Motor neuron (in vitro differentiated cells): ENCODE measurements at regions not wholly inside any gene's neighbourhood (a gene's known extent, or its start where the extent isn't known, plus 50 kb on each side); places are given as distances from the start of the nearest gene placed in this dataset.
"Not testable (repeated sequence)": the region's sequence is repeated elsewhere in the genome, so short reads cannot be mapped to it uniquely, and the experiment has no call there.

Experiments
- ATAC-seq, 8 experiments: fragments of 200-7000 bp; cut with Tn5 transposase; replicated peaks in 6 of 8; 2 replicates each; pipeline ENCODE4 v1.8.0; 2021; ENCODE audit warnings: mild to moderate bottlenecking in 8 of 8, moderate library complexity in 8 of 8
- H3K27ac ChIP-seq, 2 donors: fragments of 250-450 bp; sonication (Bioruptor Pico); 2 replicates each; pipeline ENCODE4 v1.9.0; 2021; ENCODE audit warnings: antibody characterized with exemption in 2 of 2, mild to moderate bottlenecking in 2 of 2, moderate library complexity in 1 of 2
- H3K4me1 ChIP-seq, 2 donors: fragments of 250-450 bp; sonication (Bioruptor Pico); replicated peaks in 1 of 2; 2 replicates each; pipeline ENCODE4 v1.6.1; 2021; ENCODE audit warnings: antibody characterized with exemption in 2 of 2, mild to moderate bottlenecking in 2 of 2, moderate library complexity in 1 of 2
- H3K4me3 ChIP-seq, 5 donors: fragments of 250-450 bp; sonication (Bioruptor Pico); 2 replicates each; pipeline ENCODE4 v1.9.0; 2021; ENCODE audit warnings: antibody characterized with exemption in 5 of 5, mild to moderate bottlenecking in 5 of 5, moderate library complexity in 4 of 5
- WGBS, 10 experiments: fragments of 450-650 bp; shearing (Covaris generic); methylation state at CpG; one replicate each; pipeline ENCODE4 v1.0.0; 2022; 5-methylcytosine and 5-hydroxymethylcytosine counted together
- in situ Hi-C, 9 experiments: fragments of 400-800 bp; cut with MboI; loops; one replicate each; pipeline ENCODE4 v1.15.0; 2021; ENCODE audit warnings: low sequenced_read_pairs in 9 of 9, low pct_unique_long_range_greater_than_20kb in 2 of 9; ENCODE audit not compliant: unreplicated experiment in 9 of 9

DNA sequence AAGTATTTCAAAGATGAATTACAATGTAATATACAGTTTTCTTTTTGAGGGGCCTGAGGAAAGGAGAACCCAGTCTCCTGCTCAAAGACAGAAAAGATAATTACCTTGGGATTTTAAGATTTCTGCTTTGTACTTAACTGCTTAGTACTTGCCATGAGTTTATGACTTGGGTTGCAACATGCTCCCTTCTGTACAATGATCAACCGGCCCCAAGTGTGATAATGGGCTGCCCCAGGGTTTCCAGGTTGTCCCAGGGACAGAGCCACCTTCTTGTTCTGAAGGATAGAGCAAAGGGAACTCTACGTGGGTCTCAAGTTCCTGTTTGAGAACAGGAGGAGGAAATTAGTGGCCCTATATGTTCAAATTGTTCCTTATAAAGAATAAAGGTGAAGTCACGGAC, 104.8 kb downstream of the ABHD5 start:
- Histone ChIP-seq H3K27ac (no peak overlapping the region), H3K4me3 (no peak overlapping the region), H3K4me1 (no peaks in the 10 kb centered on the region)
- no peak for ATAC-seq
- 67 to 100% (median 77%) methylated on average over 2 to 3 of the region's 3 CpGs; no CpG with 5 or more reads in 1 of the 10 experiments for WGBS, 10 experiments
- in situ Hi-C loops = no loop called here

DNA sequence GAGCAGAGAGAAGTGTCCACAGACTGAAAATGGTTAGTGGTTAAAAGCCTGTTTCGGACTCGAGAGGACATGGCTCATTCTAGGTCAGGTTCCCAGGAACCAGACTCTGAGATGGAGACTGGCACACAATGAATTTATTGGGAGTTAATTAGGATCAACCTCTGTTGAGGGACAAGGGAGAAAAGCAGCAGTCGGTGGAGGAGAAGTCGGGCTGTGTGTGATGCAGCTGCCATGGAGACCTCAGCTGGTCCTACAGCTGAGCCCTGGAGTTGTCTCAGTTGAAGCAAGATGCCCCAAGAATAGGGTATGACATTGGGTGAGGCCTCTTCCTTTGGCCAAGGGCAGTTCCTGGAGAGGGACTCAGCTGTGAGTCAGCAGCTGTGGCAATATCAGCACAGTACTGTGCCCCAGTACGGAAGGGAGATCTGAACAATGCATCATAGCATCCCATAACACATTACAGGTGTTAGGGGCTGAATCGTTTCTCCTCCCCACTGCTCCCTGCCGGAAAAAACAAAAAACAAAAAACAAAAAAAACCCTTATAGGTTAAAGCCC, 105.4 kb downstream of the ABHD5 start:
- no peak overlapping the region for H3K27ac ChIP-seq
- ATAC-seq = no peak
- no peaks in the 10 kb centered on the region for H3K4me1 ChIP-seq
- 43 to 90% (median 61%) methylated on average over 1 to 7 of the region's 7 CpGs; no CpG with 5 or more reads in 2 of the 10 experiments for WGBS, 10 experiments
- H3K4me3 ChIP-seq = no peak overlapping the region
- in situ Hi-C loops = no loop called here

GRCh38 chr3:43797794-43798193, 107.1 kb downstream of the ABHD5 start:
- Histone ChIP-seq H3K27ac (no peak overlapping the region), H3K4me1 (no peaks in the 10 kb centered on the region), H3K4me3 (no peak overlapping the region)
- ATAC-seq = no peak
- WGBS, 10 experiments = 69 to 94% (median 81%) methylated on average over 1 to 3 of the region's 5 CpGs; no CpG with 5 or more reads in 5 of the 10 experiments
- in situ Hi-C loops = no loop called here

GRCh38 chr3:43810797-43811196, 120.1 kb downstream of the ABHD5 start:
- 80 to 100% (median 90%) methylated on average over 1 to 2 of the region's 2 CpGs; no CpG with 5 or more reads in 6 of the 10 experiments for WGBS, 10 experiments
- ATAC-seq = no peak
- Histone ChIP-seq H3K4me3 (no peak overlapping the region), H3K4me1 (no peaks in the 10 kb centered on the region), H3K27ac (no peak overlapping the region)
- in situ Hi-C loops = no loop called here

GRCh38 chr3:43814461-43814860, 123.7 kb downstream of the ABHD5 start:
- ATAC-seq = no peak
- in situ Hi-C loops = no loop called here
- Histone ChIP-seq H3K4me3 (no peak overlapping the region), H3K4me1 (no peaks in the 10 kb centered on the region), H3K27ac (no peak overlapping the region)
- WGBS, 10 experiments = 0 to 67% (median 33%) methylated on average over 1 of the region's 1 CpG; no CpG with 5 or more reads in 5 of the 10 experiments

GRCh38 chr3:43816372-43816771, 125.6 kb downstream of the ABHD5 start:
- peak in 4 of 8 experiments; percentile 43 to 95 (median 84) for ATAC-seq
- no peaks in the 10 kb centered on the region for H3K4me1 ChIP-seq
- H3K27ac ChIP-seq = no peak overlapping the region
- in situ Hi-C loops = no loop called here
- 0 to 100% (median 82%) methylated on average over 1 of the region's 1 CpG for WGBS, 10 experiments
- no peak overlapping the region for H3K4me3 ChIP-seq

GRCh38 chr3:43817064-43817463, 126.3 kb downstream of the ABHD5 start:
- peak in 3 of 8 experiments; percentile 59 to 61 (median 61) for ATAC-seq
- Histone ChIP-seq H3K27ac (no peak overlapping the region), H3K4me1 (no peaks in the 10 kb centered on the region), H3K4me3 (no peak overlapping the region)
- WGBS, 10 experiments = 0 to 80% (median 34%) methylated on average over 1 to 2 of the region's 2 CpGs; no CpG with 5 or more reads in 6 of the 10 experiments
- in situ Hi-C loops = no loop called here

- Histone ChIP-seq H3K4me1 (no peaks in the 10 kb centered on the region), H3K27ac (no peak overlapping the region), H3K4me3 (no peak overlapping the region)
- 45 to 100% (median 74%) methylated on average over 1 to 2 of the region's 2 CpGs; no CpG with 5 or more reads in 2 of the 10 experiments for WGBS, 10 experiments
- in situ Hi-C loops = no loop called here
- peak in 1 of 8 experiments; percentile 73 for ATAC-seq
Measured at GRCh38 chr3:43817825-43818224, 127.1 kb downstream of the ABHD5 start.

GRCh38 chr3:43818229-43818628, 127.5 kb downstream of the ABHD5 start:
- Histone ChIP-seq H3K4me1 (no peaks in the 10 kb centered on the region), H3K27ac (no peak overlapping the region), H3K4me3 (no peak overlapping the region)
- in situ Hi-C loops = no loop called here
- no peak for ATAC-seq

DNA sequence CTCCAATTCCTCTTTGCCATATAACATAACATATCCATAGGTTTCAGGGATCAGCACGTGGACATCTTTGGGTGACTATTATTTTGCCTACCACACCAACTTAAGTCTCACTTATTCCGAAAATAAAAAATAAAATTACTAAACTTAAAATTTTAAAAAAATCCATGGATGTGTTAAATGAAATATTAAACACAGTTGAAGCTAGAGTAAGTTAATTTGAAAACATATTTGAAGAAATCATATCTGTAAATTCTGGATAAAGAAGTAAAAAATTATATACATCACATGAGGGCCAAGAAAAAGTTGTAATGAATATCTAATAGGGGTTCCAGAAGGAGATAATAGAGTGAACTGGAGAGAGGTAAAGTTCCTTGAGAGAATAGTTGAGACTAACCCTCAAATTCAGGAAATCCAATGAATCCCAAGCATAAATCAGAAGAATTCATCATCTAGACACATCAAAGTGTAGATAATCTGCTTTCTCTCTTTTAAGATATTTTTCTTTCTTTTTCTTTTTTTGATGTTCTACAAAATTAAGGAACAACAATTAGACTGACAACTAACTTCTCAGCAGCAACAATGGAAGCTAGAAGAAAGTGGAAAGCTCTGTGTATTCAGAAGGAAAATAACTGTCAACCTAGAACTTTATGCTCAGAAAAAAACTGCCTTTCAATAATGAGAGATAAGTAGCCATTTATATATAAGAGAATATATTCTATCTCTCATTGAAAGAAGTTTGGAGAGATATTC, 147.4 kb downstream of the ABHD5 start:
- in situ Hi-C loops = no loop called here
- no peak overlapping the region for H3K27ac ChIP-seq
- ATAC-seq = no peak
- H3K4me3 ChIP-seq = no peak overlapping the region
- no peaks in the 10 kb centered on the region for H3K4me1 ChIP-seq
- WGBS, 10 experiments = 0 to 43% (median 12%) methylated on average over 1 to 2 of the region's 2 CpGs

DNA sequence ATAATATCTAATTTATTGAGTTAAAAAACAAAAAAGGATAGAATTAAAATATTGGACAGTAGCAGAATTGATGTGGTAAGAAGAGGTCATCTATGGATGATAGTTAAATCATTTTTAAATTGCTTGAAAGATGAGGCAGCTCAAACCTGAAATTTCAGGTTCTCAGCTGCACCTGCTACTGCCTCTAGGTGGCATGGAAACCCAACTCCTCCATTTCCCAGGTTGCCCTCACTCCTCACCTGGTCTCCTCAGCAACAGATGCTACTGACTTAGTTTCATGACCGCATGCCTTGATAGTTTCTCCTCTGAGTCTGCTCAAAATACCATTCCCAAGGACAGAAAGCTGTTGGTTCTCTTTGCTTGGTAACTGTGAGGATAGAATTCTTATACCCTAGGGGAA, 148.1 kb downstream of the ABHD5 start:
- ATAC-seq = no peak
- Histone ChIP-seq H3K4me3 (no peak overlapping the region), H3K27ac (no peak overlapping the region), H3K4me1 (no peaks in the 10 kb centered on the region)
- in situ Hi-C loops = no loop called here
- WGBS, 10 experiments = 50 to 100% (median 83%) methylated on average over 1 of the region's 1 CpG; no CpG with 5 or more reads in 3 of the 10 experiments

GRCh38 chr3:43843386-43843785, 152.6 kb downstream of the ABHD5 start:
- WGBS, 10 experiments = 80 to 95% (median 83%) methylated on average over 1 to 3 of the region's 4 CpGs; no CpG with 5 or more reads in 7 of the 10 experiments
- in situ Hi-C loops = no loop called here

GRCh38 chr3:43844757-43845156, 154.0 kb downstream of the ABHD5 start:
- ATAC-seq = peak in 3 of 8 experiments; percentile 24 to 82 (median 82)
- H3K4me1 ChIP-seq = no peaks in the 10 kb centered on the region
- in situ Hi-C loops = no loop called here
- H3K27ac ChIP-seq = no peak overlapping the region
- 16 to 89% (median 72%) methylated on average over 1 to 3 of the region's 3 CpGs for WGBS, 10 experiments
- no peak overlapping the region for H3K4me3 ChIP-seq

More at GRCh38 chr3:43843386-43843785, 152.6 kb downstream of the ABHD5 start:
- no peak overlapping the region for H3K27ac ChIP-seq
- H3K4me1 ChIP-seq = no peaks in the 10 kb centered on the region
- no peak for ATAC-seq
- H3K4me3 ChIP-seq = no peak overlapping the region

DNA sequence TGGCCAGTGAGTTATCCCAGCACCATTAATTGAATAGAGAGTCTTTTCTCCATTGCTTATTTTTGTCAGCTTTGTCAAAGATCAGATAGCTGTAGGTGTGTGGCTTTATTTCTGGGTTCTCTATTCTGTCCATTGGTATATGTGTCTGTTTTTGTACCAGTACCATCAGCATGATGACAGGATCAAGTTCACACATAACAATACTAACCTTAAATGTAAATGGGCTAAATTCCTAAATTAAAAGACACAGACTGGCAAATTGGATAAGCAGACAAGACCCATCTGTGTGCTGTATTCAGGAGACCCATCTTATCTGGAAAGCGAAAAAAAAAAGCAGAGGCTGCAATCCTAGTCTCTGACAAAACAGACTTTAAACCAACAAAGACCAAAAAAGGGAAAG, 154.8 kb downstream of the ABHD5 start:
- in situ Hi-C loops, ATAC-seq, H3K4me1 ChIP-seq, H3K27ac ChIP-seq, H3K4me3 ChIP-seq: not testable (repeated sequence)
- 0 to 100% (median 43%) methylated on average over 1 of the region's 1 CpG; no CpG with 5 or more reads in 2 of the 10 experiments for WGBS, 10 experiments
